RWPE1 (cell line): ENCODE measurements at regions not wholly inside any gene's neighbourhood (a gene's known extent, or its start where the extent isn't known, plus 50 kb on each side); places are given as distances from the start of the nearest gene placed in this dataset.

Source experiments
- CTCF ChIA-PET: fragments of 350-600 bp; sonication (Branson Sonifier 250); formaldehyde crosslinking; extraction: SDS; loops from one replicate; lab custom pipeline; 2021; lab: Yijun Ruan, JAX
- POLR2A ChIA-PET: fragments of 400-600 bp; formaldehyde crosslinking; extraction: SDS; loops from one replicate; lab custom pipeline; 2020; ENCODE audit warnings: antibody characterized with exemption; ENCODE audit not compliant: low non-redundant PET; lab: Yijun Ruan, JAX
- DNase-seq: peaks from one replicate; pipeline ENCODE4 v3.0.0; 2012; ENCODE audit warnings: low spot score
- H3K27ac ChIP-seq: fragments of 450-650 bp; 2 replicates; pipeline ENCODE4 v1.5.1; 2017
- TF ChIP-seq, protein P1 (sequence below): fragments of 450-650 bp; conservative IDR thresholded peaks from 2 replicates; pipeline ENCODE4 v1.5.1; 2017; ENCODE audit warnings: low read depth, mild to moderate bottlenecking

DNA sequence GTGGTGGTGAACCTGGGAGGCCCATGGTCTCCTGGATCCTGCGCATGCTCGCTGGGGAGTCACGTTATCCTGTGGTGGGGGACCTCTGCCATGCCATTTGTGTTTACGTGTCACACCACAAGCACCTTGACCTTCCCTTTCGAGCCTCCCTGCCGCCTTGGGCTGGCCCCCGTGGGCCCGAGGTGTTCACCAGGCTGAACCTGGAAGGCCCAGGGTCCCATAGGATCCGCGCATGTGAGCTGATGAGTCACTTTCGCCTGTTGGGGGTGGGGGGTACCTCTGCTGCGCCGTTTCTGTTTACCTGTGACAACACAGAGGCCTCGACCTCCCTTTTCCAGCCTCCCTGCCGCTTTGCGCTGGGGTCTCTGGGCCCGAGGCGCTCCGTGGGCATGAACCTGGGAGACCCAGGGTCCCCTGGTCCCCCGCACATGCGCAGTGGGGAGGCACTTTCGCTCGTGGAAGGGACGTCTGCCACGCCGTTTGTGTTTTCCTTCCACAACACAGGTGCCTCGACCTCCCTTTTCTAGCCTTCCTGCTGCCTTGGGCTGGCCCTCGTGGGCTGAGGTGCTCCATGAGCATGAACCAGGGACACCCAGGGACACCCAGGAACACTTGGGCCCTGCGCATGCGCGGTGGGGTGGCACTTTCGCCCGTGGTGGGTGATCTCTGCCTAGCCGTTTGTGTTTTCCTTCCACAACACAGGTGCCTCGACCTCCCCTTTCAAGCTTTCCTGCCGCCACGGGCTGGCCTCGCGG, 334.1 kb downstream of the ALG10 start:
- TF ChIP-seq, protein P1, sequence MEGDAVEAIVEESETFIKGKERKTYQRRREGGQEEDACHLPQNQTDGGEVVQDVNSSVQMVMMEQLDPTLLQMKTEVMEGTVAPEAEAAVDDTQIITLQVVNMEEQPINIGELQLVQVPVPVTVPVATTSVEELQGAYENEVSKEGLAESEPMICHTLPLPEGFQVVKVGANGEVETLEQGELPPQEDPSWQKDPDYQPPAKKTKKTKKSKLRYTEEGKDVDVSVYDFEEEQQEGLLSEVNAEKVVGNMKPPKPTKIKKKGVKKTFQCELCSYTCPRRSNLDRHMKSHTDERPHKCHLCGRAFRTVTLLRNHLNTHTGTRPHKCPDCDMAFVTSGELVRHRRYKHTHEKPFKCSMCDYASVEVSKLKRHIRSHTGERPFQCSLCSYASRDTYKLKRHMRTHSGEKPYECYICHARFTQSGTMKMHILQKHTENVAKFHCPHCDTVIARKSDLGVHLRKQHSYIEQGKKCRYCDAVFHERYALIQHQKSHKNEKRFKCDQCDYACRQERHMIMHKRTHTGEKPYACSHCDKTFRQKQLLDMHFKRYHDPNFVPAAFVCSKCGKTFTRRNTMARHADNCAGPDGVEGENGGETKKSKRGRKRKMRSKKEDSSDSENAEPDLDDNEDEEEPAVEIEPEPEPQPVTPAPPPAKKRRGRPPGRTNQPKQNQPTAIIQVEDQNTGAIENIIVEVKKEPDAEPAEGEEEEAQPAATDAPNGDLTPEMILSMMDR: no peak
- no peak for DNase-seq
- H3K27ac ChIP-seq: no peak overlapping the region
- CTCF ChIA-PET: no interaction called here
- POLR2A ChIA-PET: no interaction called here

DNA sequence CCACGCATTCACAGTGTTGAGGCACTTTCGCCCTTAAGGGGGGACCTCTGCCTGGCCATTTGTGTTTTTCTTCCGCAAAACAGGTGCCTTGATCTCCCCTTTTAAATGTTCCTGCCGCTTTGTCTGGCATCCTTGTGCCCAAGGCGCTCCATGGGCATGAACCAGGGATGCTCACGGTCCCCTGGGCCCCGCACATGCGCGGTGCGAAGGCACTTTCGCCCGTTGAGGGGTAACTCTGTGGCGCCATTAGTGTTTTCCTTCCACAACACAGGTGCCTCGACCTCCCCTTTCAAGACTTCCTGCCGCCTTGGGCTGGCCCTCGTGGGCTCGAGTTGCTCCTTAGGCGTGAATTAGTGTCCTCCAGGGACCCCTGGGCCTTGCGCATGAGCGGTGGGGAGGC, 335.5 kb downstream of the ALG10 start:
- POLR2A ChIA-PET: no interaction called here
- no peak overlapping the region for H3K27ac ChIP-seq
- CTCF ChIA-PET: no interaction called here
- TF ChIP-seq, protein P1: no peak
- DNase-seq: no peak

DNA sequence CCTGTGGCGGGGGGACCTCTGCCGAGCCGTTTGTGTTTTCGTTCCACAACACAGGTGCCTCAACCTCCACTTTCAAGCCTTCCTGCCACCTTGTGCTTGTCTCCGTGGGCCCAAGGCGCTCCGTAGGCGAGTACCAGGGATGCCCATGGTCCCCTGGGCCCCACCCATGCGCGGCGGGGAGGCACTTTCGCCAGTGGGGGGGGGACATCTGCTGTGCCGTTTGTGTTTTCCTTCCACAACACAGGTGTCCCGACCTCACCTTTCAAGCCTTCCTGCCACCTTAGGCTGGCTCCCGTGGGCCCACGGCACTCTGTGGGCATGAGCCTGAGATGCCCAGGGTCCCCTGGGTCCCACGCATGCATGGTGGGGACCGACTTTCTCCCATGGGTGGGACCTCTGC, 335.9 kb downstream of the ALG10 start:
- DNase-seq: no peak
- ChIA-PET POLR2A (no interaction called here), CTCF (no interaction called here)
- TF ChIP-seq, protein P1: no peak
- no peak overlapping the region for H3K27ac ChIP-seq

DNA sequence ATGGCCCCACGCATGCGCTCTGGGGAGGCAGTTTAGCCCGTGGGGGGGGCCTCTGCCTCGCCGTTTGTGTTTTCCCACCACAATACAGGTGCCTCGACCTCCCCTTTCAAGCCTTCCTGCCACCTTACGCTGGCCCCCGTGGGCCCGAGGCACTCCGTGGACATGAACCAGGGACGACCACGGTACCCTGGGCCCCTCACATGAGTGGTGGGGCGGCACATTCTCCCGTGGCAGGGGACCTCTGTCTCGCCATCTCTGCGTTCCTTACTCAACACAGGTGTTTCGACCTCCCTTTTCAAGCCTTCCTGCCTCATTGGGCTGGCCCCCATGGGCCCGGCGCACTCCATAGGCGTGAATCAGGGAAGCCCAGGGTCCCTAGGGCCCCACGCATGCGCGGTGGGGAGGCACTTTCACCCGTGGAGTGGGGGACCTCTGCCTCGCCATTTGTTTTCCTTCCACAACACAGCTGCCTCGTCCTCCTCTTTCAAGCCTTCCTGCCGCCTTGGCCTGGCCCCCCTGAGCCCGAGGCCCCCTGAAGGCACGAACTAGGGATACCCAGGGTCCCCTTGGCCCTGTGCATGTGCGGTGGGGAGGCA, 339.5 kb downstream of the ALG10 start:
- CTCF ChIA-PET: no interaction called here
- no peak for DNase-seq
- POLR2A ChIA-PET: no interaction called here
- TF ChIP-seq, protein P1: no peak
- no peak overlapping the region for H3K27ac ChIP-seq

DNA sequence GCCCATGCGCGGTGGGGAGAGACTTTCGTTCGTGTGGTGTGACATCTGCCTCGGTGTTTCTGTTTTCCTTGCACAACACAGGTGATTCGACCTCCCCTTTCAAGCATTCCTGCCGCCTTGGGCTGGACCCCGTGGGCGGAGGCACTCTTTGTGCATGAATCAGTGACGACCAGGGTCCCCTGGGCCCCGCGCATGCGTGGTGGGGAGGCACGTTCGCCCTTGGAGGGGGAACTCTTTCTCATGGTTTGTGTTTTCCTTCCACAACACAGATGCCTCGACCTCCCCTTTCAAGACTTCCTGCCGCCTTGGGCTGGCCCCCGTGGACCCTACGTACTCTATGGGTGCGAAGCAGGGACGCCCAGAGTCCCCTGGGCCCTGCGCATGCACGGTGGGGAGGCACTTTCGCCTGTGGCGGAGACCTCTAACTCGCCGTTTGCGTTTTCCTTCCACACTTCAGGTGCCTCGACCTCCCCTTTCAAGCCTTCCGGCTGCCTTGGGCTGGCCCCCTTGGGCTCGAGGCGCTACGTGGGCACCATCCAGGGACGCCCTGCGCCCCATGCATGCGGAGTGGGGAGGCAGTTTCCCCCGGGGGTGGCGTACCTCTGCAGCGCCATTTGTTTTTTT, 340.9 kb downstream of the ALG10 start:
- ChIA-PET POLR2A (no interaction called here), CTCF (no interaction called here)
- peak; percentile 8 for DNase-seq
- TF ChIP-seq, protein P1: no peak
- no peak overlapping the region for H3K27ac ChIP-seq

DNA sequence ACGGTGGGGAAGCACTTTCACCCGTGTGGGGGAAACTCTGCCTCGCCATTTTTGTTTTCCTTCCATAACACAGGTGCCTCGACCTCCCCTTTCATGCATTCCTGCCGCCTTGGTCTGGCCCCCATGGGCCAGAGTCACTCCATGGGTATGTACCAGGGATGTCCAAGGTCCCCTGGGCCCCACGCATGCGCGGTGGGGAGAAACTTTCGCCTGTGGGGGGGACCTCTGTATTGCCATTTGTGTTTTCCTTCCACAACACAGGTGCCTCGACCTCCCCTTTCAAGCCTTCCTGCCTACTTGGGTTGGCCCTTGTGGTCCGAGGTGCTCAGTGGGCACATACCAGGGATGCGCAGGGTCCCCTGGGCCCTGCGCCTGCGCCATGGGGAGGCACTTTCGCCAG, 345.8 kb downstream of the ALG10 start:
- no peak overlapping the region for H3K27ac ChIP-seq
- no peak for DNase-seq
- CTCF ChIA-PET: no interaction called here
- POLR2A ChIA-PET: no interaction called here
- TF ChIP-seq, protein P1: no peak
